C4-2B (cell line): ENCODE measurements at regions not wholly inside any gene's neighbourhood (a gene's known extent, or its start where the extent isn't known, plus 50 kb on each side); places are given as distances from the start of the nearest gene placed in this dataset.

Source experiments
- ZFX ChIP-seq: fragments of 450-650 bp; IDR thresholded peaks from 2 replicates; pipeline ENCODE4 v1.6.1; 2017
- TF ChIP-seq, protein P1 (sequence below): fragments of 450-650 bp; conservative IDR thresholded peaks from 2 replicates; pipeline ENCODE4 v1.5.1; 2017; ENCODE audit warnings: mild to moderate bottlenecking

DNA sequence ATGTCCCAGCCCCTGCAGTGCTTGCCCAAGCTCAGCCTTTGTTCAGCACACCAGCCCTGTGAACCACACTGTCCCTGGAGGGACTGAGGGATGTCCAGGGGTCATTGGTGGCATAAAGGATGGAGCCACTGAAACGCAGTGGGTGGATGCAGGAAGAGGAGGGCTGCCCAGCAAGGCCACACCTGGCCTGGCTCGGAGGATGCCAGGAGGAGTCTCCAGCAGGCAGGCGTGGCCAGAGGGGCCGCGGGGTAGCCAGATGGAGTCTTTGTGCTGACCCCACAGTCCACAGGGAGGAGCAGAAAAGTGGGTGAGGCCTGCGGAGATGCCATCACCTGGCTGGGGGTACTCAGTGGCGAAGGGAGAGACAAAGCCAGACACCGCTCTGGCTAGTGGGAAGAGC is 108.5 kb upstream of the C14orf180 start:
- TF ChIP-seq, protein P1, sequence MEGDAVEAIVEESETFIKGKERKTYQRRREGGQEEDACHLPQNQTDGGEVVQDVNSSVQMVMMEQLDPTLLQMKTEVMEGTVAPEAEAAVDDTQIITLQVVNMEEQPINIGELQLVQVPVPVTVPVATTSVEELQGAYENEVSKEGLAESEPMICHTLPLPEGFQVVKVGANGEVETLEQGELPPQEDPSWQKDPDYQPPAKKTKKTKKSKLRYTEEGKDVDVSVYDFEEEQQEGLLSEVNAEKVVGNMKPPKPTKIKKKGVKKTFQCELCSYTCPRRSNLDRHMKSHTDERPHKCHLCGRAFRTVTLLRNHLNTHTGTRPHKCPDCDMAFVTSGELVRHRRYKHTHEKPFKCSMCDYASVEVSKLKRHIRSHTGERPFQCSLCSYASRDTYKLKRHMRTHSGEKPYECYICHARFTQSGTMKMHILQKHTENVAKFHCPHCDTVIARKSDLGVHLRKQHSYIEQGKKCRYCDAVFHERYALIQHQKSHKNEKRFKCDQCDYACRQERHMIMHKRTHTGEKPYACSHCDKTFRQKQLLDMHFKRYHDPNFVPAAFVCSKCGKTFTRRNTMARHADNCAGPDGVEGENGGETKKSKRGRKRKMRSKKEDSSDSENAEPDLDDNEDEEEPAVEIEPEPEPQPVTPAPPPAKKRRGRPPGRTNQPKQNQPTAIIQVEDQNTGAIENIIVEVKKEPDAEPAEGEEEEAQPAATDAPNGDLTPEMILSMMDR = no peak
- no peak for TF ChIP-seq ZFX
